HG02970 (cell line): ENCODE measurements at regions not wholly inside any gene's neighbourhood (a gene's known extent, or its start where the extent isn't known, plus 50 kb on each side); places are given as distances from the start of the nearest gene placed in this dataset.
"Not testable (repeated sequence)": the region's sequence is repeated elsewhere in the genome, so short reads cannot be mapped to it uniquely, and the experiment has no call there.

ENCODE experiments used
- ATAC-seq: cut with Tn5 transposase; IDR thresholded peaks from one replicate; pipeline ENCODE4 v1.9.1; 2021; ENCODE audit warnings: mild to moderate bottlenecking, moderate library complexity, moderate number of reproducible peaks; ENCODE audit not compliant: unreplicated experiment, low FRiP score

GRCh38 chr11:95413761-95414160 is 182.8 kb upstream of the SESN3 start:
- no peak for ATAC-seq

GRCh38 chr11:95413021-95413420 is 182.0 kb upstream of the SESN3 start:
- no peak for ATAC-seq

- ATAC-seq: no peak
Observed at GRCh38 chr11:95412074-95412473, 181.1 kb upstream of the SESN3 start.

GRCh38 chr11:95410707-95411106 is 179.7 kb upstream of the SESN3 start:
- not testable (repeated sequence) for ATAC-seq

GRCh38 chr11:95406271-95406670 is 175.3 kb upstream of the SESN3 start:
- ATAC-seq: no peak

GRCh38 chr11:95404370-95404769 is 173.4 kb upstream of the SESN3 start:
- ATAC-seq: no peak

GRCh38 chr11:95398437-95399112 is 167.6 kb upstream of the SESN3 start:
- ATAC-seq: no peak

GRCh38 chr11:95392644-95393043 is 161.6 kb upstream of the SESN3 start:
- no peak for ATAC-seq

GRCh38 chr11:95389427-95389826 is 158.4 kb upstream of the SESN3 start:
- ATAC-seq: no peak

GRCh38 chr11:95388086-95388485 is 157.1 kb upstream of the SESN3 start:
- ATAC-seq: no peak

- ATAC-seq: no peak
Observed at GRCh38 chr11:95387325-95387724, 156.3 kb upstream of the SESN3 start.

GRCh38 chr11:95385577-95385976 is 154.6 kb upstream of the SESN3 start:
- no peak for ATAC-seq

GRCh38 chr11:95379479-95379878 is 148.5 kb upstream of the SESN3 start:
- no peak for ATAC-seq

- no peak for ATAC-seq
Observed at GRCh38 chr11:95378789-95379188, 147.8 kb upstream of the SESN3 start.

GRCh38 chr11:95378111-95378510 is 147.1 kb upstream of the SESN3 start:
- no peak for ATAC-seq

GRCh38 chr11:95375886-95376285 is 144.9 kb upstream of the SESN3 start:
- ATAC-seq: no peak

- ATAC-seq: no peak
Observed at GRCh38 chr11:95375451-95375850, 144.4 kb upstream of the SESN3 start.

- no peak for ATAC-seq
Observed at GRCh38 chr11:95374105-95374504, 143.1 kb upstream of the SESN3 start.

GRCh38 chr11:95373241-95373640 is 142.2 kb upstream of the SESN3 start:
- no peak for ATAC-seq

- ATAC-seq: no peak
Observed at GRCh38 chr11:95372097-95372656, 141.2 kb upstream of the SESN3 start.

GRCh38 chr11:95371153-95371552 is 140.2 kb upstream of the SESN3 start:
- no peak for ATAC-seq

GRCh38 chr11:95367726-95368125 is 136.7 kb upstream of the SESN3 start:
- no peak for ATAC-seq
